Fibroblast of lung (primary cell): ENCODE measurements at regions not wholly inside any gene's neighbourhood (a gene's known extent, or its start where the extent isn't known, plus 50 kb on each side); places are given as distances from the start of the nearest gene placed in this dataset.

Experiments
- EZH2 ChIP-seq: IDR thresholded peaks from 2 replicates; pipeline ENCODE4 v1.5.1; 2012; ENCODE audit warnings: low read length, control low read depth, mild to moderate bottlenecking; ENCODE audit errors: missing control alignments
- TF ChIP-seq, protein P1 (sequence below), 2 donors: IDR thresholded peaks in 1 of 2; conservative IDR thresholded peaks in 1 of 2; 1 replicate in 1 of 2; 2 replicates in 1 of 2; pipeline ENCODE4 v1.5.1; 2011 to 2012; ENCODE audit warnings: low read length in 2 of 2, control low read depth in 1 of 2, inconsistent platforms in 1 of 2, low read depth in 1 of 2, mild to moderate bottlenecking in 1 of 2

DNA sequence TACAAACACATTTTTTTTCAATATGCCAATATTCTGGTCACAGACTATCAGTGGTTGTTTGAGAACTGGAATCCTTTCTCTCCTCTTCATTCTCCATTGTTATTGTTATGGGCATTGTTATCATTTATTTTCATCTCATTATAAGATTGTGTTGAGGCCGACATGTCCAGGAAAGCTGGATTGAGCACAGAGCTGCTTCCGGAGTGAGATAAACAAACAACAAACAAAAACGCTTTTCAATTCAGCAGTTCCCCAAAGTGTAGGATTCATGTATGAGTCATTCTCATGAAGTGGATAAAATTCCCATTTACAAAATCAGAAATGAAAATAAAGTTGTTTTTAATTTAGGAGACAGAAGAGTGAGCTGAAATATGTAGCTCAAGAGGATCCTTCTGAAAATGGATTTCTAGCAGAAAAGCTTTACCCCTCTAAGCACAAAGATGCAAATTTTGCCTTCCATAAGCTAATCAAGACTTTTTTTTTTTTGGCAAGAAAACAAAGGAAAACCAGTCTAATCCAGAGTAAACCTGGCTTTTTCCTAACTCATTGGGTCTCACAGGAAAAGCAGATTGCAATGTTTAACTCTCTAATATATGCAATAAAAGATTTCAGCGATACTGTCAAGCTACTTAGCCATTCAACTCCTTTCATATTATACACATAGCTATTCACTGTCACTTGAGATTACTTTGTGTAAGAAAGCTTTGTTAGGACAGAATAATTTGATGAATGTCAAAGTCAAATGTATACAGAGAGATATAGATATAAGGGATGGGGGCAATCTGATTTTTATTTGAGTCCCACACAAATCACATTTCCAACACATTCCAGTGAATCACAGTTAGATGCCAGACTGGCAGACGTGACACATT is 1441.7 kb upstream of the CELF4 start:
- TF ChIP-seq, protein P1, sequence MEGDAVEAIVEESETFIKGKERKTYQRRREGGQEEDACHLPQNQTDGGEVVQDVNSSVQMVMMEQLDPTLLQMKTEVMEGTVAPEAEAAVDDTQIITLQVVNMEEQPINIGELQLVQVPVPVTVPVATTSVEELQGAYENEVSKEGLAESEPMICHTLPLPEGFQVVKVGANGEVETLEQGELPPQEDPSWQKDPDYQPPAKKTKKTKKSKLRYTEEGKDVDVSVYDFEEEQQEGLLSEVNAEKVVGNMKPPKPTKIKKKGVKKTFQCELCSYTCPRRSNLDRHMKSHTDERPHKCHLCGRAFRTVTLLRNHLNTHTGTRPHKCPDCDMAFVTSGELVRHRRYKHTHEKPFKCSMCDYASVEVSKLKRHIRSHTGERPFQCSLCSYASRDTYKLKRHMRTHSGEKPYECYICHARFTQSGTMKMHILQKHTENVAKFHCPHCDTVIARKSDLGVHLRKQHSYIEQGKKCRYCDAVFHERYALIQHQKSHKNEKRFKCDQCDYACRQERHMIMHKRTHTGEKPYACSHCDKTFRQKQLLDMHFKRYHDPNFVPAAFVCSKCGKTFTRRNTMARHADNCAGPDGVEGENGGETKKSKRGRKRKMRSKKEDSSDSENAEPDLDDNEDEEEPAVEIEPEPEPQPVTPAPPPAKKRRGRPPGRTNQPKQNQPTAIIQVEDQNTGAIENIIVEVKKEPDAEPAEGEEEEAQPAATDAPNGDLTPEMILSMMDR (conservative IDR thresholded peaks at IDR 0.05 in 1 of 2, IDR thresholded peaks at IDR 0.05 in 1 of 2; ENCODE audit: low read depth in 1 of 2, low read length in 2 of 2): no peak
- TF ChIP-seq EZH2: no peak
